HG02642 (cell line): ENCODE measurements at regions not wholly inside any gene's neighbourhood (a gene's known extent, or its start where the extent isn't known, plus 50 kb on each side); places are given as distances from the start of the nearest gene placed in this dataset.

ENCODE experiments used
- ATAC-seq: cut with Tn5 transposase; IDR thresholded peaks from one replicate; pipeline ENCODE4 v1.9.1; 2021; ENCODE audit warnings: mild to moderate bottlenecking; ENCODE audit not compliant: unreplicated experiment, poor library complexity

DNA sequence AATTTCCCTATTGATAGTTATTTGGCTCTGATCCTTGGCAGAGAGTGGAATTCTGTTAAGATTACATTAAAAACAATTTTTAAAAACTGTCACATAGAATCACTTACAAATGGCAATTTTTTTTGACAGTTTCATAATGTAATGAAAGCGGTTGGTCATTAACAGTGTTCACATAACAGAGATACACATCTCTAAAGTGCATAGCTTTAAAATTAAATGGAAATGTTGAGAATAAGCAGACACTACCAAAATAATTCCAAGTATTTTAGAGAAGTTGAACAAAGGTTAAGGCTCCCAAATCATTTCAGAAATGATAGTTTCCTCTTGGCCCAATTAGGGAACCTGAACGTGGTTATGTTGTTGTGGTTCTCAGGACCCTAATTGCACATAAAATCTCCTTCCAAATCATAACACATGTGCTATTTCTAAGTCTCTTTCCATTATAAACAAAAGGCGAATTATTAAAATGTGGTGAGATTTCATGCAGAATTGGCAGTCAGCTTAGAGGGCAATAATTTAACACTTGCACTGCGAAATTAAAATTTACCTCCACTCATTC lies 528.9 kb upstream of the FZD8 start:
- no peak for ATAC-seq

DNA sequence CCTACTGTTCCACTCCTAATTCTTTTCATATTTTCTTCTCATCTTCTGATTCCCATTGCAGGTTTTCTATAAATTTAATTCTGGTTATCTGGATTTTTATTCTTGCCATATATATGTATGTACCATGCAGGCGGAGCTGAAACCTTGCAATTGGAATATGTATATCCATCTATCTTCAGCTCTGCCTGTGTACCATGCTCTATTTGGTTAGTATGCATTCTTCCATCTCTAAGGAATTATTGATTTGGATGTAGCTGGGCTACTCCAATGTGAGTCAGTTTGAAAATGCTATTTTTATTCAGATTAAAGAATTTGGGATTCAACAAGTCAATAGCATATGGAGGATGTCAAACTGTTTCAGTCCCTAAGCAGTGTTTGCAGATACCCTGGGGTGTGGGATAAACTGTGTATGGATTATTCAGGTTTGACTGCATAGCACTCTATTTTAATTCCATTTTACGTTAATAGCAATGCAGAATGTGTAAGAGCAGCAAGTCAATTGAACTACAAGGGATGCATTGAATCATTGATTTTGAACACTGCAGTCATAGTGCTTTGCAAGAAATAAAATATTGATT lies 528.1 kb upstream of the FZD8 start:
- ATAC-seq, result no peak

DNA sequence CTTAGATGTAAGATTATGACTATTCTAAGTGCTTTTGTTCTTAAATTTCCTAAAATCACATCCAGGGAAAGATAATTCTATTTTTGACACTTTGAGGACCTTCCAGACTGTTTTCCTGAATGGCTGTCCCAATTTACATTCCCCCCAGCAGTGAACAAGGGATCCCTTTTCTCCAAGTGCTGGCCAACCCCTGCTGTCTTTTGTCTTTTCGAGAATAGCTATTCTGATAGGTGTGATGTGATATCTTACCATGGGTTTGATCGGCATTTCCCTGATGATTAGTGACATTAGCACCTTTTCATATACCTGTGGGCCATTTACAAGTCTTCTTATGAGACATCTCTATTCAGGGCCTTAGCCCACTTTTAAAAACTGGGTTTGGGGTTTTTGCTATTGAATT lies 526.7 kb upstream of the FZD8 start:
- ATAC-seq, result no peak

DNA sequence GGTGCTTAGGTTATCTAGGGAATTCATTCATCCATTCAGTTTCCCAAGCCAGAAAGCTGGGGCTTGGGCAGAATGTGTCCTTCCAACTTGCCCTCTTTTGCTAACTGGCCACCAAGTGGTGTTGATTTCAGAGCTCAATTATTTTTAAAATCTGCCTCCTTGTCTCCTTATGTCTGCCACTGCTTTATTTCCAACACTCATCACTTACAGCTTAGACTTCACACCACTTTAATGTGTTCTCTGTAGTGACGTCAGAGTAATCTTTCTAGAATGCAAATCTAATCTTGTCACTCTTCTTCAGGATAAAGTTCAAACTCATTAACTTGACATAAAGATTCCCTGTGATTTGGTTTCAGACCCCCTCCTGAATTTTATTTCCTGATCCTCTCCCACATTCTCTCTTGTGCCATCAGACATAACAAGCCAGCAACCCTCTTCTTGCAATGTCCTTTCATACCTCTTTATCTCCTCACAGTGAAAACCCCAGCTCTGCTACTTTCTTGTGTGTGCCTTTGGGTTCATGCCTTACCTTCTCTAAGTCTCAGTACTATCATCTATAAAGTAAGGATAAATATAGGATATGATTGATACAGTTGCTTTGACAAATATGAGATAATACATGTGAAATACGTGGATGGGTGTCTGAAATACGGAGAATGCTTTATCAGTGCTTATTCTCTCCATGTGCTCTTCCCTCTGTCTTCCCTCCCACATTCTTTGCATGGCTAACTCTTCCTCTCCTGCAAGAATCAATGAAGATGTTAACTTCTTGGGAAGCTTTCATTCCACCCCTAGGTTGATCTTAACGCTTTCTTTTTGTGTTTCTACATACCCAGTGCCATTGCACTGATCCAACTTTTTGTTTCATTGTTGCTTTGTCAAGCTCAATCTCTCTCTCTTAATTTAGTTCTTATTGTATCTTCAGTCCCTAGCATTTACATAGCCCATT lies 522.7 kb upstream of the FZD8 start:
- no peak for ATAC-seq

GRCh38 chr10:36163827-36164226 lies 521.7 kb upstream of the FZD8 start:
- no peak for ATAC-seq

DNA sequence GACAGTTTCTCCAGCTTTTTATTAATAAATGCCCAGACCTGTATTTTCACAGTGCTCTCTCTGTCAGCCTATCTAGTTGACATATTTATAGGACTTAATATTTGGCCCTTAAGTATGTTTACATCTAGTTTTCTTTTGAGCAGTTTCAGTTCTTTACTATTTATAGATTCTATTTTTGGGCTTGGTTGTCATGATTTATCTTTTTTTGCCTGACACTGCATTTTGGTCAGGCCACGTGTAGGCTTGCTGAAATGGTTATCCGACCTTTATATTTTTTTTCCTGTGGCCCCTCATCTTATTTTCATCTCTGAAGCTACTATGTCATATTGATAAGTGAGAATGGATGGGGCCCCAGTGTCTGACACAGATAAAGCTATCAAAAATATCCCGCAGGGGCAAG lies 515.4 kb upstream of the FZD8 start:
- ATAC-seq, result no peak

DNA sequence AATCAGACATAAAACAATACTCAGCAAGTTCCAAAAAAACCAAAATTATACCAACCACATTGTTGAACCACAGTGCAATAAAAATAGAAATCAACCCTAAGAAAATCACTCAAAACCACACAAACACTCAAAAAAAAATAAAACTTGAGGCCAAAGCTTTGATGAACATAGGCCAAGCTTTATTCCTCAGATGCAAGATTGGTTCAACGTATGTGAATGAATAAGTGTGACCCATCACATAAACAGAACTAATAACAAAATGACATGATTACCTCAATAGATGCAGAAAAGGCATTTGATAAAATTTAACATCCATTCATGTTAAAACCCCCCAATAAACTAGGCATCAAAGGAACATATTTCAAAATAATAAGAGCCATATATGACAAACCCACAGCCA lies 506.1 kb upstream of the FZD8 start:
- no peak for ATAC-seq

DNA sequence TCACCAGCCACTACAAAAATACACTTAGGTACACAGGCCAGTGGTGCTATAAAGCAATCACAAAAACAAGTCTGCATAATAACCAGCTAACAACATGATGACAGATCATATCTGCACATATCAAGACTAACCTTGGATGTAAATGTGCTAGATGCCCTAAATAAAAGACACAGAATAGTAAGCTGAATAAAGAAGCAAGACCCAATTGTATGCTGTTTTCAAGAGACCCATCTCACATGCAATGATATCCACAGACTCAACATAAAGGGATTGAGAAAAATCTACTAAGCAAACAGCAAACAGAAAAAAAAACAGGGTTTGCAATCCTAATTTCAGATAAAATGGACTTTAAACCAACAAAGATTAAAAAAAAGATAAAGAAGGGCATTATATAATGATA lies 505.4 kb upstream of the FZD8 start:
- ATAC-seq, result no peak

DNA sequence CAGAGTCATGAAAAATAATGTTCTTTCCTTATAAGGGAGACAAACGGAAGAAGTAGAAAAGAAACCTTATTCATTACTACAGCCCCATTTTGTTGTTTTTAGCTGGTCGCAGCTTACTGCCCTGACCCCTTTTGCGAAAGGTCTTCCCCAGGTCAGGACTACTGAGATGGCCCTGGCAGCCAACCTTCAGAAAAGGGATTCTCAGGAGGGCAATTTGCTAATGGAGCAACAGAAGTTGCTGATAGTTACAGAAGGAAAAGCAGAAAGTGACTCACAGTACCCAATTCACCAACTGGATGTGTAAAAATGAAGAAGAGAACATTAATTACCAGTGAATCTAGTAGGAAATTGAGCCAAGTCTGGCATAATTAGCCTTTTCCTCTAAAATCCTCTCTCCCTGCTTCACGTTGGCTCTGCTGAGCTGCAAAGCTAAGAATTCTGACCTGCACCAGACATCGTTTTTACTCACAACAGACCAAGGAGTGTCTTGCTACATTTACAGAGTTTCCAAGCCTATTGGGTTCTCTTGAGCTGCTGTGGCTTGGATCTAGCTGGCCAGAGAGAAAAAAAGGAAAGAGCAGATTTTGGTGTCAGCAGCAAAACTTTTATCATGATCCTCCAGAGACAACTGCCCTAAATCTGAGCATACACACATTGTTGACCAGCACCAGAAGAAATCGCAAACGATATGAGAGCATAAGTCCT lies 499.9 kb upstream of the FZD8 start:
- ATAC-seq, result no peak

GRCh38 chr10:36129051-36129450 lies 487.0 kb upstream of the FZD8 start:
- ATAC-seq, result no peak

GRCh38 chr10:36126076-36126475 lies 484.0 kb upstream of the FZD8 start:
- no peak for ATAC-seq

GRCh38 chr10:36119455-36119854 lies 477.4 kb upstream of the FZD8 start:
- no peak for ATAC-seq

DNA sequence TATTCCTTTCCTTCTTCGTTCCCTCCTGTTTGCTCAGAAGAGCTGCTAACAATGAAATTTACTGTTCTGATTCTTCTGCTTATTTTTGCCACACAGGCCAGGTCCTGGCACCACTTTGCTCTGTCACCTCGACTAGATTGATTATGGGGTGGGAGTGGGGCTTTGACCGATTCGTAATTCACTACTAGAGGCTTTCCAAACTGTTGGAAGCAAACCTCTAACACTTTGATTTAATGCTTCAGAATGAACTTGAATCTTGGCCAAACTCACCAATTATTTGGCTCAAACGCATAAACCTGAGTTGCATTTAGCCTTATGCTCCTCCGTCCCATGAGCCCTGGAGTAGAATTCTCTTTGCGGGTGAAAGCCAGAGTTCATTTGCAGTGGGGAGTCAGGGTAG lies 476.2 kb upstream of the FZD8 start:
- ATAC-seq, result no peak

GRCh38 chr10:36117890-36118289 lies 475.8 kb upstream of the FZD8 start:
- no peak for ATAC-seq

DNA sequence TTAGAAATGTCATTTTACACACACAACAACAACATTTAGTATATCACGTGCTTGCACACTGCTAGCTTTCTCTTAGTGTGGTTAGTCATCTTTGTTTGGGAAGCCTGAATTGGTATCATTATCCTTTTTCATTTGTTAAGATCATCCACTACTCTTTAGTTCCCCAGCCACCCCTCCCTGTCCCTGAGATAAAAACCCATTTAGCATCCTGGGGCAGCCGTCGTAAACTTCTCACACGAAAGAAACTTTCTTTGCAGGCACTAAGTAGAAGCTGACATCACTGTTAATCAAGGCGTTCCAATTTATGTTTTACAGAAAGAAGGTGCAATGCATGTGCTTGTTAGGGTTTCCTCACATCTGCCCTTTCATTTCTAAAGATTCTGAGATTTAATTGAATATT lies 475.1 kb upstream of the FZD8 start:
- no peak for ATAC-seq

DNA sequence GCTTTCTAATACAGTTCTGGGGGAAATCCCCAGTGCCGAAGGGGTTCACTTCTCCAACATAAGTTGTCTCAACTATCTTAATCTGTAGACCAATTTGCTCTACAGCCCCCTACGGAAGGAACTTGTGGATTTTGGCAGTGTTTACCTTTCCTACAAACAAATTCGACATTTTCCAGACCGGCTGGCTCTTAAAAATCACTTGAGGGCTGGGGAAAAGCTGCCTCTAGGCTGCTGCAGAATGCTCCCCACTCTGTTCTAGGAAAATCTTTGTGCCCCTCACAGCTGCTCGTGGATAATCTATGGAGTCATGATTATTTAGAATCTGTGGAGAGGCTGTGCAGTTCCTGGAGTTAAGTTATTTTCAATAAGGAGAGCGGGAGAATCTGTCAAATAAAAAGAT lies 474.6 kb upstream of the FZD8 start:
- ATAC-seq, result no peak

GRCh38 chr10:36116040-36116439 lies 473.9 kb upstream of the FZD8 start:
- ATAC-seq, result no peak

DNA sequence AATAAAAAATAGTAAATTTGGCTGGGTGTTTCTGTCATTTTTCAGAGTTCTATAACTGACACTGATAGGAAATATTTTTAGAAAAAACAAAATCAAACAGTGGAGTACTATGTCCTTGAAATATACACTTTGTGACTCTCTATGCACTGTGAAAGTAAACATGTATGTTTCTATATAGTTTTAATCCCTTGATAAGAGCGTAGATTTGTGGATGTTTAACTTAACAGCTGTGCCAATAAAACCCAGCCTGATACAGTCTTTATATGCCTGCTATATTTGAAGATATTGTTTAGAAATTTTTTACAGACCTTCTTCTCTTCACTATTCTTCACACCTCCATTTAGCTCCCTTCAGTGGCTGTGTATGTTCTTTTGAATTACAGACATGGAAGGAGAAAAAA lies 473.3 kb upstream of the FZD8 start:
- no peak for ATAC-seq

DNA sequence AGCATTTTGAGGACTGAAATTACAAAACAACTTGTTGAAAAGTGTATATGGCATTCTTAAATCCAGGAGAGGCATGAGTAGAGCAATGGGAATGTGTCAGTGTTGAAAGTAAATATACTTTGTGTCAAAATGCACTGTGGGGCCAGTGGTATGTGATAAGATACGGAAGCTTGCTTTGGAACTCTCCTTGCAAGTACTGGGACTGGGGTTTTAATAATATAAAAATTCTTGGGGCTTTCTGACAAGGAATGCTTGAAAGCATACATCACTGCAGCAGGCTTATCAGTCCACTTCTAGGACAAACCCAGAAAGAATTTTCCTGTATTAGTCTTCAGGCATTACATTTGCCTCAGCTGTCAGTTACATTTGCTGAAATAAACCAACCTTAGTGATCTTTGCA lies 472.8 kb upstream of the FZD8 start:
- no peak for ATAC-seq

DNA sequence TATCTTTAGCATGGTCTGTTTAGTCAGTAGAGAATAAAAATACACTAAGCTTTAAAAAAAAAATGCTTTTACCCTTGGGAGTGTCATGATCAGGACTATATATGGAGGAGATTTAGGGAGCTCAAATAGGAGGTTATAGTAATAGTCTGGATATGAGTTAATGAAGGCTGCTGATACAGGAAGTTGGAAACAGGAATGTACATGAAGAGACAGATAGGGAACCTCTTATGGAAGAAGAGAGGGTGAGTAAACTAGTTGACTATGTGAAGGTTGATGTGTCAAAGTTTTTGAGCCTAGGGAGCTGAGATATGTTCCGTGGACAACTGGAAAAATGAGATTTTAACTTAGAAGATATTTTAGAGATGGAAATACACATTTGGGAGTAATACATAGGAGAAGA lies 472.0 kb upstream of the FZD8 start:
- no peak for ATAC-seq

GRCh38 chr10:36111676-36112075 lies 469.6 kb upstream of the FZD8 start:
- no peak for ATAC-seq
